HG03064 (cell line): ENCODE measurements at regions not wholly inside any gene's neighbourhood (a gene's known extent, or its start where the extent isn't known, plus 50 kb on each side); places are given as distances from the start of the nearest gene placed in this dataset.

Experiments used
- ATAC-seq: cut with Tn5 transposase; IDR thresholded peaks from one replicate; pipeline ENCODE4 v1.9.1; 2021; ENCODE audit warnings: low read depth; ENCODE audit not compliant: unreplicated experiment

- no peak for ATAC-seq
Measured at GRCh38 chr15:39468828-39469227, 112.1 kb upstream of the THBS1 start.

- ATAC-seq: no peak
Measured at GRCh38 chr15:39471785-39472574, 108.9 kb upstream of the THBS1 start.

GRCh38 chr15:39472621-39473297, 108.1 kb upstream of the THBS1 start:
- no peak for ATAC-seq

GRCh38 chr15:39473298-39473947, 107.5 kb upstream of the THBS1 start:
- ATAC-seq: no peak

GRCh38 chr15:39474657-39475056, 106.2 kb upstream of the THBS1 start:
- ATAC-seq: no peak

GRCh38 chr15:39478996-39479395, 101.9 kb upstream of the THBS1 start:
- ATAC-seq: no peak

GRCh38 chr15:39479911-39480310, 101.0 kb upstream of the THBS1 start:
- ATAC-seq: no peak

- no peak for ATAC-seq
Measured at GRCh38 chr15:39482459-39482858, 98.4 kb upstream of the THBS1 start.

- no peak for ATAC-seq
Measured at GRCh38 chr15:39486621-39487457, 94.0 kb upstream of the THBS1 start.

- ATAC-seq: no peak
Measured at GRCh38 chr15:39487458-39487735, 93.5 kb upstream of the THBS1 start.

GRCh38 chr15:39488516-39488915, 92.4 kb upstream of the THBS1 start:
- no peak for ATAC-seq

GRCh38 chr15:39488961-39489360, 91.9 kb upstream of the THBS1 start:
- ATAC-seq: no peak

- no peak for ATAC-seq
Measured at GRCh38 chr15:39491115-39491885, 89.6 kb upstream of the THBS1 start.

- ATAC-seq: no peak
Measured at GRCh38 chr15:39491886-39492490, 88.9 kb upstream of the THBS1 start.

- no peak for ATAC-seq
Measured at GRCh38 chr15:39493424-39494067, 87.3 kb upstream of the THBS1 start.

- ATAC-seq: no peak
Measured at GRCh38 chr15:39494462-39494861, 86.4 kb upstream of the THBS1 start.

- ATAC-seq: no peak
Measured at GRCh38 chr15:39495871-39496840, 84.7 kb upstream of the THBS1 start.
